ENCODE measurements at regions not wholly inside any gene's neighbourhood (a gene's known extent, or its start where the extent isn't known, plus 50 kb on each side); places are given as distances from the start of the nearest gene placed in this dataset.

DNA sequence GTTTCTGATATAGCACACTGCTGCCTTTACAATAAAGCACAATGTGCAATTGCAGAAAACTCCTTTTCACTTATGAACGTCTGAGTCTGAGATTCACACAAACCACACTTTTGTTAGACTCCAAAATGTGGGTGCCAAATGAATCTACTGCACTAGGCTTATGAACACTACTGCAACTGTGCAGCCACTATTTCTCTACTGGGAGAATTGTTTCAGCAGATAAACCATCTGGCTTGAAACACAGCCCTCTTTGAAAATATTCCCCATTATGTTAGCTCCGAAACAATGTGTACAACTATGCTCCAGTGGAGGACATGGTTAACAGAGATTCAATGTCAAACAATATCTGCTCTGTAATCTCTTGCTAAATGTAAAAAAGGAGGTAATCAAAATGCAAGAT, 188.7 kb upstream of the ZEB2 start:
- DNase-seq = no peak

DNA sequence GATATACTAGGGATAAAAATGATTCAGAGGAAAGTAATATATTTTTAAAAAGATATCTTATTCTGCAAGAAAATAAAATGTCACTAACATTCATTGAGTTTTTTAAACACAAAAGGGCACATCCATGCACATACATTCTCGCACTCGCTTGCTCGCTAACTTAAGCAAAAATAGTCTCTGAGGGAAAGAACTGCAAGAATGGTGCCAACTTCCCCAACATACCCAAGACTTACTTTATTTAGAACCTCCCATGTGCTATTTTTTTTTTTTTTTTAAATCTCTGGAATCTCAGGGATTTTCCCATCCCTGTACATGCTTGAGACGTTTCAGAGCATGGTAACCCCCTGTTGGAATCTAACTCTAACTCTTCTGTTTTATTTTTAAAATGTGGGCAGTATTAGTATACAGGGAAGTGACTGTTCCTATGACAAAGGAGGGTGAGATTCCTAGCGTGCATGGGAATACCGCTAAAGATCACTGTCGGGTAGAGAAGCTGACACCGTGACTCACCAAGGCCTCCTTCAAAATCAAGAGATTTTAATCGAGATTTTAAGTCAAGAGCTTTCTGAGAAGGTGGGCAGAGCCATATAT, 187.9 kb upstream of the ZEB2 start:
- no peak for DNase-seq

DNA sequence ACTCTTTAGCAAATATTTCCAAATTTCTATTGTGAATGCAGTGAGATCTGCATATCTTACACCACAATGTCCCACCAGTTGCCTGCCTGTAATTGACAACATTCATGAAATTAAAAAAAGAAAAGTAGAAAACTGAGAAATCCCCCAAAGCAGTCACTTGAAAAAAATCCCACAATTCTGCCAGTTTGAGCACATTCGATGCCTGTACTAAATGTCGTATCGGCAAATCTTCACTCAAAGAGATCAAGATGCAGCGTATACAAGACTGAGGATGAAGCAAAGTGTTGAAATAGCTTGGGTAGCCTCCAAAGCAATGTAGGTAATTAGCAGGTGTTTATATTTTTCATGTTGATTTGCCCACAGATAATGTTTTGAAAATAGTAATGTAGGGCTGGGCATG, 186.7 kb upstream of the ZEB2 start:
- no peak for DNase-seq

DNA sequence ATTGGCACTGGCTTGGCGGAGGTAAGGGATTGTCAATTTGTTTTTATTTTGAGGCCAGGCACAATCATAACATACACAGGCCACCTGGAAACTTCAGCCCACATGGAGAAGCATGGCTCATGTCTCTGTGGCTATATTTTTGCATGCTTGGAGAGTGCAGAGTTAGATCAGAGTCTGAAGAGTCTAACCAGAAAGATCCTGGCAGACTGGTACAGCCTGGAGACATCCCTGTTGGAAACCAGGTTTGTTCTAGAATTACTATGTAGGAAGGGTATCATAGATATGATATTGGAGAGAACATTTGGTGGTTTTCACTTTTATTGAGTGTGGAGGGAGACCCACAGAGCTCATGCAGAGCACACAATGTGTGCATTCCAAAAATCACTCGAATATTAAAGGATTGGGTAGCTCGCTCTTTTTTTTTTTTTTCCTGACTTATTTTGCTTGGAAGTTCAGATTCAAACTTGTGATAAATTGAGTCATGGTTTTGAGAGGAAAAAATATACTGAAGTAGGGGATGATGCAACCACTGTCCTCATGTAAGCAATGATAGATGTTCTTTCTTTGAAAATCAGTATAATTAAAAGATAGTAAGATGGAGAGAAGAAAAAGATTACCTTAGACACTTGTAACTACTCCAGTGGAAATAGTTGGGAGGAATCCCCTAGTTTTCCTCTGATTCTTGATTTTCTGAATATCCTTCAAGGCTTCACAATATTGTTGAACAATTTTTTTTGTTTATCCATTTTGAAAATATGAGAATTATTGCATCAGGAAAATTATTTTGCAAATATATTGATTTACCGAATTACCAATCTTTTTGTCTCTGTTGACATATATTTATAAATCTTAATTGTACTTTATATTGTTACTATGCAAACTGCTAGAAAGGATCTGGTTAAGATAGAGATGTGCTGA, 185.7 kb upstream of the ZEB2 start:
- DNase-seq = no peak

DNA sequence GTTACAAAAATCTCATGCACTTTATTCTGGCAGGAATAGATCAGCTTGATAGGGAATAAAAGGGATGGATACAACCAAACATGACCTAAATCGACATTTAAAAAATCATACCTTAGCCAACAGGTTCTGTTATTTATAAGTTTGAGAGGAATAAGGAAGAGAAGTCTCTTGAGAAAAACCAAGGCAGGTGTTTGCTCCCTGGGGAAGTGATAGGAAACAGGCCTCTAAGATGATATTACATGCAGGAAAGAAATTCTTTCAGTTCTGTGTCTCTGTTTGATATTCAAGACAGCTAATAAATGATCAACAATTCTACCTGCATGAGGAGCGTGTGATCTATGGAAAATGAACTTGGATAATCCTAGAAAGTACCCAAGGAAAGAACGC, 184.8 kb upstream of the ZEB2 start:
- DNase-seq = no peak

DNA sequence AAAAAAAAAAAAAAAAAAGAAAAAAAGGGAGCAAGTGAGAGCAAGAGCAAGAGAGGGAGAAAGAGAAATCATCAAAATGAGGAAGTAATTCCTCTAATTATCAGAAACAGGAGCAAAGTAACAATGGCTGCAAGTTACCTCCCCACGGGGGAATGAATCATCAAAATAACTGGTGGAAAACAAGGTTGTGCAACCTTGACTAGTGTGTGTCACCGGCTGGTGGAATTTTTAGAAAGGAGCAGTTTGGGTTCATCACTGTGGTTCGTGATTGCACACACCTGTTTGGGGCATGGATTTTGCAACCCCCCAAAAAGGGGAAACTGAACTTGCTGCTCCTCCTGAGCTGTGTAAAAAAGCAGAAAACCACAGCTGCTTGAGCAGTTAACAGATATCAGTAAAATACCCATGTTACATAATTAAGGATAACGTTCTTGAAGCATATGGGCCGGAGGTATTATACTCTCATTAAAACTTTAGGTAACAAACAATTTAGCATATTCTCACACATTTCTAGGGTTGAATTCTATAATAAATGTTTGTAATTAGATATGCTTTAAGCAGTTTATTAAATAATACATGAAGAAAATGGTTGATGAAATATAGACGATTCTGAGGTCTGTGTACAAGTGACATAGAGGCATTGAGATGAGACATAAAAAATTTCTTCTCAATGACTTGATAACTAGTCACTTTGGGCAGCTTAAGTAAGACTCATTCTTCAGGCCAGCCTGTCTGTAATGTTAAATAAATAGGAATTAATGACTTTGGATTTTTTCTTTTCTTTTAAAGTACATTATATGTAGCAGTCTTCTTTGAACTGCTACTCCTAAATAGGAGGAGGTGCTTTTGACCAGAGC, 184.2 kb upstream of the ZEB2 start:
- DNase-seq = no peak

DNA sequence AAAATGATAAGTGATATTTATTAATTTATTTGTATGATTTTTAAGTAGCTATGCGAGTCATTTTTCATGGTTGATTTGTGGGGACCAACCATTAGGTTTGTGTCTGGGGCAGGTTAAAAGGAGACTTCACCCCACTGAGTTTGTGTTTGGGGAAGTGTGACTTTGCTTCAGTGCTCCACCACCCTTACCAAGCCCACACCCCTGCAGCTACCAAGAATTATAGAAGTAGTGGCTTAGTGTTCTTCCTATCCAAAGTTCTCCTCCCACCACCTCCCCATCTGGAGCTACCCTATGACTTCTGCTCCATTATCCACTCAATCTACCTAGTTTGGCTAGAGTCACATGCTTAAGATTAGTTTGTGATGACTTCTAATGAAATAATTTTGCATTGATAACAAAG, 182.1 kb upstream of the ZEB2 start:
- DNase-seq = no peak

DNA sequence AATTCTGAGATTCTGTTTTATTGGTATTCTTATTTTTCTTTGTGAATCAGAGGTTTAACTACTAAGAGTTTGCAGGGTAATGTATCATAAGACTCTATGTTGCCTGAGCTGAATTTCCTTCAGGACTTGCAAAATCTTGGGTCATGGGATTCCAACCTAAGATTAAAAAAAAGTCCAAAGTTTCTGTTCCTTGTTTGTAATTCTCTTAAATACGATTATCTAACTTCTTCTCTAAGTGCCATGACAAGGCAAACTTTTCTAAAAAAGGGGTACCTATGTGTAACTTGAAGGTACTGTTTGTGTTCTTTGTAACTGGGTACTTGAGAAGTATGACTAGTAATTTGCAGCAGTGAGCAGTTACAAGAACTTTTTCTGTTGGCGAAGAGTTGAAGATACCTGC, 181.3 kb upstream of the ZEB2 start:
- DNase-seq = no peak

DNA sequence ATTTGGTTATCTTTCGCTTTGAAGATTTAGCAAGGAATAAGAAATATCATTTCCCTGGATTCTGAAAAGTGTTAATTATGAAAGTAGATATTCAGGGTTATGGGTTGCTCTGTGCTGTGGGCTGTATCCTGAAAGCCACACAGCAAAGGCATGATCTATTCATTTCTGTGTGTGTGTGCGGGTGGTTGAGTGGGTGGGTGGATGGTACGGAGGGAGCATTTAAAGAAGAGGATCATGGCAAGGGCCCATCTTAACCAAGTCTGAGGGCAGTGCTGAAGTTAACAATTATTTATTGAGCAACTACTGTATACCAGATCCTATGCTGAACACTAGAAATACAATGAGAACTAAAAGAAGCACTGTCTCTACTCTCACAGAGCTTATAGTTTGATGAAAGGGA, 178.2 kb upstream of the ZEB2 start:
- no peak for DNase-seq

DNA sequence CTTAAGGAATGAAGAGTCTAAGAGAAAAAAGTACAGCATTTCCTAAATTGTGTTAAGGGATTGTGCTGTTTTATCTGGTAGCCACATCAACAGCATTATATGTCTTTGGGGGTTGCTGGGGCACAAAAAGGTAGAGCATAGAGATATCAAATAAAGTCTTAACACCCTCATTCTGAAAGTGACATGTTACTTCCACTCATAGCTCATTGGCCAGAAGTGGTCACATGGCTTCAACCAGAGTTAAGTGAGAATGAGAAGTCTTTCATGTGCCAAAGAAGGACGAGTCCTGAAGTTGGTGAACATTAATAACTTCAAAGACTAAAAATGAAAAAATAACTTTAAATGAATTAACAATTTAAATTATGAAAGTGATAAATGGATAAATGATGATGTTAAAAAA, 175.7 kb upstream of the ZEB2 start:
- no peak for DNase-seq

DNA sequence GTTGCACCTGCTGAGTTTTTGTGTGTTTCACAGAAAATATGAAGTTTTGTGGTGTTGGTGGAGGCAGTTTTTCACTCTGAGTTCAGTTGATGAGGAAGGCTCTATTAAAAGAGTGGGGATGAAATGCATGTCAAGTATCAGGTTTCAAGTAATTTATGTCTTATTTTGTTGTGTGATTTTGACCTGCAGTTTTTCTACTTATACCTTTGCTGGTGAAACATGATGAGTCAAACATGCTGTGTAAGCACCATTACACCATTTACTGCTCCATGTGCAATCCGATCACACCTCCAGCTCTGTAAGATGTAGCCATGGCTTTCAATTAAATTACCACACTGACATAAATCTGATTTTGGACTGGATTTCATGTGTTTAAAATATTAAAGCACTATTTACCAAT, 174.5 kb upstream of the ZEB2 start:
- DNase-seq = peak in 1 of 2 experiments; percentile 1

DNA sequence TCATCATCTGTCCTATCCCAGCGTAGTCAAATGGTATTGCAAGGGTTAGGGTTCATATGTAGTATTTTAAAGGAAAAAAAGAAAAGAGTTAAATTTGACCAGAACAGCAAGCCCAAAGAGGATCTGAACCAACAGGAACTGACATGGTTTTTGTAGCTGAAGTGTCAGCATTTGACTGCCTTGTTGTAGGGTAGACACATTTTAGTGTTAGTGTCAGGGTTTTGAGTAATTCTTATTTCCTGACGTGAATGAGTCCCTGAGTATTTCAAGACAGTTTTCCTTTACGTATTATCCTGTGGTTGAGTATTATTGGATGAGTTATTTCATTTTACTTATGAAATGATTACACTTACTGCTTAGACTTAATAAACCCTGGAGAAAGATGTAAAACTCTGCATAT, 173.3 kb upstream of the ZEB2 start:
- no peak for DNase-seq

DNA sequence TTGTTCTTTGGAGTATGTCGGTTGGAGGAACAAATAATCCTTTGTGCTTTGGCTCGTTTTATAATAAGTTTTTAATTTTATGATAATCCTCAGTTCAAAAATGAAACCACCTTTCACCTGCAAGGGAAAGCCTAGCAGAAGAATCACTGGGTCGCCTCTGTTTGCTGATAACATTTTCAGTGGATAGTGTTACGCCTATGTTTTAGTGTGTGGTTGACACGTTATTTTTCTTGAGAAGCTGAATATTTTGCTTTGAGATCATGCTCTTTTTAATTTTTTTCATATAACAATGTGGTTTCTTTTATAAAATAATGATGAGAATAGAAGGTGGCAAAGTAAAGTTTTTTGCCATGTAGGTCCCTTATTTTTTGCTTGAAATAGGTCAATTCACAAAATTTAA, 172.7 kb upstream of the ZEB2 start:
- DNase-seq = no peak

DNA sequence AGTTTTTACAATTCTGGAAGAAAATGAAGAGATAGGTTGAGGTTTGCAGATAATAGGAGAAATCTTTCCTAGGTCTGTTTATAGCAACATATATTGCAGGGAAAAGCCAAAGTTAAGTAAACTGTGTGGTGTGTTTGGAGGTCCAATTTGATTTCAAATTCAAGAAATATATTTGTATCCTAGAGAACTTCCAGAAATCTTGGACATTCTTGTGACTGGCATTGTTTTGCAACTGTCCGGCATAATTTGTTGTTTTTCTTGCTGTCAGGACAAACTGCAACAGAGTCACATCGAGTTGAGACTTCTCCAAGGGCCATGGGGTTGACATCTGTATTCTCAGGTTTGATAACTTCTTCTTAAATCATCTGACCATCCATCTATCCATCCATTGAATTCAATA, 170.9 kb upstream of the ZEB2 start:
- DNase-seq = no peak

DNA sequence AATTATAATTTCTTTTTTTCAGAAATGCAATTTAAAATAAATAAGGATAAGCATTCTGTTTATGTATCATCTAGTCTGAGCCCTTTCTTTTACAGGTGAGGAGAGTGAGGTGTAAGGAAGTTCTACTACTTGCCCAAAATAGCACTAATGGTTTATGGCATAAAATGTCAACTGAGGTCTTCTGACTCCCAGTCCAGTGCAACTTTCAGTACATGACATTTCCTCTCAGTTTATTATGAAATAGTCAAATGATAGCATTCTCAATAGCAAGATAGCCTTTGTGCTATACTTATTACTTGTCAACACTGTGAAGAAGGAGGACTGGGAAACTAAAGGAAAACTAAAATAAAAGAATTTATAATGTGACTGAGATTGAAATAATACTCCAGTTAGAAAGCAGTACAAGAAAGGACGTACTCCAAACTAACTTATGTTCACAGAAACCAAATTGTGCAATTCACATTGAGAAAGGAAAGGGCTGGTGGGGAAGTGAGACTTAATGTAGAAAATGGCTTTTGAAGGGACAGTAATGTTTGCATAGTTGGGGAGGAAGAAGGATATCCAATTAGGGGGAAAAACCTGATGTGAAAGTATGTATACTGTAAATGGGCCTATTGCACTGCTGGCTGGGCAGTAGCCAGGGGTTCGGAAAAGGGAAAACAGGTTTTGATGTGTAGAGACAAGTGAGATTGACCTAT, 166.7 kb upstream of the ZEB2 start:
- no peak for DNase-seq

DNA sequence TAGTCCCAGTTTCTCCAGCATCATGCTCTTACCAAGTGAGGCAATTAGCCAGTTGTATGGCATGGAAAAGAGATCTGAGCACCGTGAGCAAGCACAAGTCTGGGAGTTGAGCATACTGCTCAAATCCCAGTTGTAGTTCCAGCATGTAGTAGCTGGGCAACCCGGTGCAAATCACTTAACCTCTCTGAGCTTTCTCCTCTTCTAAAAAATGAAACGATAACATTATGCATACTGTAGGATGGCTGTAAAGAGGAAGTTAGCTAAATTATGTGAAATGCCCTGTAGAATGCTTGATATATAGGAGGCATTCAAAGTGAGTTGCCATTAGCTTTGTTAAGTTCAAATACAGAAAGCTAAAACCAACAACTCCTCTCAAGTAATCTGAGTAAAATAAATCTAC, 164.0 kb upstream of the ZEB2 start:
- no peak for DNase-seq

DNA sequence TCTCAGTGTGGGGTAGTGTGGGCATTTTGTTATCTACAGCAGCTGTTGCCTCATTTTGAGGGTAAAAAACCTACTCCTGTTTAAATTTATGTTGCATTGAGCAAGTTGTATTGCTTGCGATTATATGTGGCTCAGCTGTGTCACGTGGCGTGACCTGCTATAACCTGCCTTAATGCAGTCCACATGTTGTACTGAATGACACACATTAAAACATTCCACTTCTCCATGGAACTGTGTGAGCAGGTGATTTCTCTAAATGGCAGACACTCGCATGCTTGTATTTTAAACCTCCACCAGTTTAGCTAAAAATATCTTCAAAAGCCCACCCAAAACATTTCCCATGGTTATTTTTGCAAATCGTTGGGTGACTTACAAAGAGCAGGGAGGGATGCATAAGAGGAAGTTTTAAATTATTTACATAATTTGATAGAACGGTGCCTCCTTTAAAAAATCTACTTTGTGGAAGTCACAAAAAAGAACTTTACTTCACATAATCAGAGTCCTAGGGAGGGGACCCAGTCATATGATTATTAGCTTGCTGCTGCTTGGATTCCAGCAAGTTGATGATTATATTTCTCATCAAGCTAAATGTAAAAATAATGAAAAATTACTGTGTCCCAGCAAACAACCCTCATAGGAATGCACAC, 163.3 kb upstream of the ZEB2 start:
- DNase-seq = no peak

DNA sequence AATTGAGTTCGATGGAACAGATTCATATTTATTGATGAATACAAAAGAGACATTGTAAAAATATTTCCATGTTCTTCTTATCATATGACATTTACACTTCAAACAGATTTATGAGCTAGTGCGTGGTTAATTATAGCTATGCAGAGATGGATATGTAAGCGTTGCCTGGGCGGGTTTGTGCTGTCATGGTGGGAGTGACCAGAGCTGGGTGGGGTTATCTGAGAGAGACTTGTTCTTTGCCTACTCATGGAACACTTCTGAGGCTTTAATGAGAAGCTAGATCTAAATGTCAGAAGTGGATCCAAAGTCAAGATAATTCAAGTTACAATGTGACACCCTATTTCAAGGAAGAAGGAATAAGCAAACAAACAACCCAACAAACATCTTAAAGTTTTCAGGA, 162.3 kb upstream of the ZEB2 start:
- no peak for DNase-seq

DNA sequence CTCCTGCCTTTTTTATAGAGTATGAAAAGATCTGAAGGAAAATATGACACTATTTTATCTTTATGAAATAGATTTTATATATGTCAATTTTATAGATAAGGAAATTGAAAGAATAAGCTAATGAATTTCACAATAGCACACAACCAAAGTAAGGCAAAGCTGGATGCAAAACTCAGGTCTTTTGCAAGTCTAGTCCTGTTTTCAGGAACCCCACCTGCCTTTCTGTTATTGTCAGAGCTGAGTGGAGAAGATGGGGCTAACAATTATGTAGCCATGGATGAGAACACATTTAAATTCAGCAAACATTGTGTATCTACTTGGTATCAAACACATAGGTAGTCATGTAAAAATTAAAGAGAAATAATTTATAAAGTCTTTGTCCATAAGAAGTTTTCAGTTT, 161.5 kb upstream of the ZEB2 start:
- DNase-seq = no peak

DNA sequence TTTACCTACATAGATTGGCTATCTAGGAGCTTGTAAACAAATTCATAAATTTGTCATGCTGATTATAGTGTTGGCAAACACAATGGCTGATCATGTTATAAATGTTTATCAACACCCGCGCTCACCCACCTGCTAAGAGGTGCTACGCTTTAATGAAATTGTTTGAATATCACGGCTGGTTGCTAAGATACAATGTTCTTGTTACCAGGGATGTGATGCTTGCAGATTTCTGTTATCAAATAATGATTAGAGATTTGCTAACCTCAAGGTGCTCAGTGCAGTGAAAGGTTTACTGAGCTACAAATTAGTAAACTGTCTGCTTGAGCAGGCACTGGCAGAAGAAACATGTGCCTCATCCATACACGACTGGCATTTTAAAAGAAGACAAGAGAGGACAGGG, 160.0 kb upstream of the ZEB2 start:
- no peak for DNase-seq

DNA sequence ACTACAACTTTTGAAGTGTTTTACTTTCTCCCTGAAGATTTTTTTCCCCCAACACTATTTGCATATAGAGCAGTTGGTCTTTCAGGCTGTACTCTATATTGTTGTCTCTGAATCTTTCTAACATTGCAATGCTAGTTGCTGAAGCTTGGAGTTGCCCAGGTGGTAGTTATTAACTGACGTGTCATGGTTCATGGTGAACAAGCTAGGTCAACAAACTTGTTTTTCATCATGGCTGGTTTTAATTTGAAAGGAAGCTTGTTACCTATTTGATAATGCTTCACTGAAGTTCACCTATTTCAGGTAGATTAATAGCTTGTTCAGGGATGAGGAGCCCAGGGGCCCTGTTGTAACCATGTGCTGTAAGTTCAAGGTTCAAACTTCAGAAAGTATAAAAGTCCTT, 158.8 kb upstream of the ZEB2 start:
- DNase-seq = no peak

DNA sequence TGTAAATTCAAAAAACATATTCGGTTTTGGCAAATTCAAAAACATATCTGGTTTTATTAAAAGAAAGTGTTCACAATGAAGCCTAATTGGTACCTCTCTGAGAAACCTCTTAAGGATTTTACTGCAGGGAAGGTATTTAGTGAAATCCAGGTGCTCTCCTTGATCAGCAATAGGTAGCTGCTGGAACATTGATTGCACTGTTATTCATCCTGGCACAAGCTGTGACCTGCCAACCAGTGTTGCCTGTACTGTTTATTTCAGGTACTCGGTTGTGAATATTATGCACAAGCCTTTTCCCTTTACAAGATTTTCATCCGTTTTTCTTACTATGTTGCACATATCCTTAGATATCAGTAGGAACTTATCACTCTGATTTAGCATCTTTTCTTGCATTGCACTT, 155.8 kb upstream of the ZEB2 start:
- DNase-seq = no peak

DNA sequence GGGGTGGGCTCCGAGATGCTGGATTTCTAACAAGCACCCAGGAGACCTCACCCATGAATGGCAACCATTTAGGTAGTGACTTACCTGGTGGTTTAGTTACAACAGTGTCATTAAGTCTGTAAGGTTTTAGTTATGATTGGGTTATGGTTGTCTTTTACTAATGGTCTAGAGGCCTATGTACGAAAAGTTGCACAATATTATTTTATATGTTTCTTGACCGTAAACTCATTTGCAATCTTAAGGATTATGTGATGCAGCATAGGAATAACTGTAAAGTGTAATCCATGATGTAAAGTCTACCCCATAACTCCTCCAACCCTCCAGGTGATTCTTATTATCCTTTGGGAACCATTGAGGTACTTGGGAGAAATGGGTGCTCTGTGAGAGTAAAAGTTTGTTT, 155.4 kb upstream of the ZEB2 start:
- no peak for DNase-seq
